ENCODE measurements at regions not wholly inside any gene's neighbourhood (a gene's known extent, or its start where the extent isn't known, plus 50 kb on each side); places are given as distances from the start of the nearest gene placed in this dataset.

DNA sequence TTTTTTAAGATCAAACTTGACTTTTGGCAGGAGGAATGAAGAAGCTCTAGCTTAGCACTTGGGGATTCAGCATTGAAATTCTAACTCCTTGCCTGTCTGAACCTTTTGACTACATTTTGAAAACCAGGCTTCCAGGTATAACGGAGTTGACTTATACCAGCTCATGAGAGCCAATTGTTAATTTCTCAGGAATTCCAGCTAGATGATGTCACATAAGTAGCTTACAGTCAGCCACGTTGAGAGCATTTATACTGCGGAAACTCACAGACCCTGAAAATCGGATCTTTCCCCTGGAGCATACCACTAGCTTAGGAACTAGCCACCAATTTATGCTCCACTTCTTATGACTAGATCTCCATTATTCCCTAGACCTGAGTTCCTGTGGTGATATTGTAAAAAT lies 321.4 kb upstream of the DPH6 start:
- CTCF ChIA-PET, result no interaction called here
- Mint-ChIP-seq H3K27ac (no peak overlapping the region), H3K36me3 (no peaks in the 10 kb centered on the region), H3K27me3 (no peaks in the 10 kb centered on the region), H3K9me3 (no peaks in the 10 kb centered on the region), H3K4me1 (ENCODE audit: low read depth) (no peaks in the 10 kb centered on the region), H3K4me3 (no peak overlapping the region)
- intact Hi-C loops (cut with micrococcal nuclease), result no loop called here
- no peak for DNase-seq
- POLR2A ChIA-PET, result no interaction called here

DNA sequence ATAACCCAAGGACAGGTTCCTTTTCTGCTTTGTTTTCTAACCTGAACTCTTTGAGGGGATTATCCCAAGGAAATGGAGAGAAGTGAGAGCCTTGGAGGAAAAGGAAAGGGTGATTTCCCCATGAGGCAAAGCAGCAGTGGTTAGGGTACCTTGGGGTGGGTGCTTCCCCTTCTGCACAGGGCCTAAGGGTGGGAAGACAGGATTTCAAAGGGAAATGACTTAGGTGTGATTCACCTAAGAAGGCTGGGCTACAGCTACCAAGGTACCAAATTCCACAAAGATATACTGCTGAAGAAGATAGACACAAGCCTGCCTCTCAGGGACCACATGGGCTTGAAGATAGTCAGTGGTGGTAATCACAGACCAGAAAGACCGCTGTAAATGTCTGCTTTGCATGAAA lies 325.3 kb upstream of the DPH6 start:
- intact Hi-C loops (cut with micrococcal nuclease), result no loop called here
- no peak for DNase-seq
- no peak overlapping the region for H3K27ac Mint-ChIP-seq
- H3K9me3 Mint-ChIP-seq, result peaks cover 2% of the 10 kb centered on the region
- H3K36me3 Mint-ChIP-seq, result no peaks in the 10 kb centered on the region
- H3K4me3 Mint-ChIP-seq, result no peak overlapping the region
- no peaks in the 10 kb centered on the region for H3K4me1 Mint-ChIP-seq (ENCODE audit: low read depth)
- no peaks in the 10 kb centered on the region for H3K27me3 Mint-ChIP-seq
- CTCF ChIA-PET, result no interaction called here
- POLR2A ChIA-PET, result no interaction called here

DNA sequence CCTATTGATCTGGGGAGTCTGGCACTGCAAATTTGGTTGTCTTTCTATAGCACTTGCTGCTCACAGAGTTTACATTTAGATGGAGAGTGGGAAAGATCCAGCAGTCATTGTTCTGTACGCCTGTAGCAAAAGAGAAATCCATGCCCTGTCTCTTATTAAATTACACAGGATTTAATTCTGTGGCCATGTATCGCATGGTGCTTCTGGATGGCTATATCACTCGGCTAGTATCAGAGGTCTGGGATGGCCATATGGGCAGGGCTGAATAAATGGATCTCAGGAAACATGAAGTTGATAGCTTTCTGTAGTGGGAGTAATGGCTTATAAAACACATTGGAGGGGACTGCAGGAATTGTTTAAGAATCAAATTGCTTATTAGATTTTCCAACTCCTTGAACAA lies 325.8 kb upstream of the DPH6 start:
- ChIA-PET POLR2A (no interaction called here), CTCF (no interaction called here)
- Mint-ChIP-seq H3K27me3 (no peaks in the 10 kb centered on the region), H3K36me3 (no peaks in the 10 kb centered on the region), H3K4me1 (ENCODE audit: low read depth) (no peaks in the 10 kb centered on the region), H3K4me3 (no peak overlapping the region), H3K9me3 (peaks cover 2% of the 10 kb centered on the region), H3K27ac (no peak overlapping the region)
- DNase-seq, result no peak
- intact Hi-C loops (cut with micrococcal nuclease), result no loop called here

DNA sequence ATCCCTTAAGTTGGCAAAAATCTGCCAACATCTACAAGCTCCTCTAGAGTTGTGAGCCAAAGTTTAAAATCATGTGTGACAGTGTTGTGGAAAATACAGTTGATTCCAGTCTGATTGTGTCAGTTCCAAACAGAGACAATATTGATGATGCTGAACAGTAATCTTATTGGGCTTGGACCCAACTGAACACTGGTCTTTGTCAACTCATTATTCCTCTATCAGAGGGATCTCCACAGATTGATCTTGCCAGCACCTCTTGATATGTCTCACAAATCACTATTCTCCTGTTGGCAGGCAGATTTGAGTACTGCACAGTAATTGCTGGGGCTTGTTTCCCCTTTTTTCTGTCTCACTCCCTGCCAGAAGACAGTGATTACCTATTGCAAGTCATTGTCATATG lies 326.6 kb upstream of the DPH6 start:
- Mint-ChIP-seq H3K27ac (no peak overlapping the region), H3K4me3 (no peak overlapping the region), H3K9me3 (peaks cover 2% of the 10 kb centered on the region), H3K4me1 (ENCODE audit: low read depth) (no peaks in the 10 kb centered on the region), H3K27me3 (no peaks in the 10 kb centered on the region), H3K36me3 (no peaks in the 10 kb centered on the region)
- POLR2A ChIA-PET, result no interaction called here
- intact Hi-C loops (cut with micrococcal nuclease), result no loop called here
- CTCF ChIA-PET, result no interaction called here
- DNase-seq, result no peak

DNA sequence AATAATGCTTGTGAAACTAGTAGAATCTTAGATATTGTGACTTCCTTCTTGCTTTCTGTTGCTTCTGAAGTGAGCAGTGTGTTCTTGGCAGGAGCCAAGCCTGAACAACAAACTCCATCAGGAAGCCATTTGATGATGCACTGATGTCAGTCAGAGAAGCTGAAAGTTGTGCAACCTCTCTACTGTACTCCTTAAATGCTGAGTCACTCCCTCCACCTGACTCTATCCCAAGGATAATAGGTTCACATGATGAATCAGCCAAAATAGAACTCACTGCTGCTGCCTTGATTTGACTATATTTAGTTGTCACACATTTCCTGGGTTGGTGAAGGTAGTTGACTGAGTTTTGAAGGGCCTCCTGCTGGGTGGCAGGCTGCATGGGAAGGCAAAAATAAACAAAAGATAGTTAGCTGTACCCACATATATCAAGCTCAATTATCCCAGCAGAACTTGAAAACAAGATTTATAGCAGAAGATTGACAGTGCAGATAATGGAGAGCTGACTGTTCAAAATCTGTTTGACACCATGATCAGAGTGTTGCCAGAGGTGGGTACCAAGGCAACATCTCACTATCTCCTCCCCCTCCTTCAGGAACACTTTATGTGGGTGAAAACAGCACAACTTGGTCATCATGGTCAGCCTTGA lies 328.4 kb upstream of the DPH6 start:
- ChIA-PET CTCF (no interaction called here), POLR2A (no interaction called here)
- no peak overlapping the region for H3K27ac Mint-ChIP-seq
- H3K4me1 Mint-ChIP-seq (ENCODE audit: low read depth), result no peaks in the 10 kb centered on the region
- H3K36me3 Mint-ChIP-seq, result no peaks in the 10 kb centered on the region
- intact Hi-C loops (cut with micrococcal nuclease), result no loop called here
- no peak overlapping the region for H3K4me3 Mint-ChIP-seq
- H3K9me3 Mint-ChIP-seq, result peaks cover 2% of the 10 kb centered on the region
- DNase-seq, result no peak
- H3K27me3 Mint-ChIP-seq, result no peaks in the 10 kb centered on the region

DNA sequence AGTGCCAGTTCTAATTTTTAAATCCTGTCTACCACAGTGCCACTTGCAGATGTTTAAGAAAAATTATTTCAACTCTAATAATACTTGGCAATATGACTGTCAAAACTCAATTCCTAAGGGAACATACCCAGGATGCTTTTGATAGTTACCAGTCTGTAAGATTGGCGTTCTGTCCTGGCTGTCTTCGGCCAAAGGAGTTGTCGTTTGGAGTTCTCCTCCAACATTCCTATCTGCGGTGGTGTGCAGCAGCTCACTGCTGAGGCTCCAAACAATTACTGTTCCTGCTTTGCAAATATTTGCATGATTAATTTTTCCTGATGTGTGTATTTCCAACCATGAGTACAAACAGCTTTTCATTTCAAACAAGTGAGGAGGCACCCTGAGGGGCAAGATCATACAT lies 330.8 kb upstream of the DPH6 start:
- Mint-ChIP-seq H3K27ac (no peak overlapping the region), H3K9me3 (peaks cover 6% of the 10 kb centered on the region), H3K4me3 (no peak overlapping the region), H3K27me3 (no peaks in the 10 kb centered on the region), H3K4me1 (ENCODE audit: low read depth) (no peaks in the 10 kb centered on the region), H3K36me3 (no peaks in the 10 kb centered on the region)
- intact Hi-C loops (cut with micrococcal nuclease), result no loop called here
- POLR2A ChIA-PET, result no interaction called here
- no peak for DNase-seq
- CTCF ChIA-PET, result no interaction called here

DNA sequence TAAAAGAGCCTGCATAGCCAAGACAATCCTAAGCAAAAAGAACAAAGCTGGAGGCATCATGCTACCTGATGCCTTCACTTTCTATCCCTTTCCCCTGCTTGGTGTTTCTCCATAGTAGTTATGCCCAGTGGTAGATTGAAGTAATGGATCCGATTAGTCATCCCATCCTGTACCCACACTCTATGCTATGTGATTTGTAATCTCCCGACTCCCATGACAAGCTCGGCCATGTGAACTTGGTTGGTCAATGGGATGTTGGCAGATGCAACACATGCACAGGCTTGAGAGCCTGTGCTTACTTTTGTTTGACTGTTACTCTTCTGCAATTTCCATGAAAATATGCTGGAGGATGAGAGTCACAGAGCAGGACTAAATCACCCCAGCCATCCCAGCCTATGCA lies 334.9 kb upstream of the DPH6 start:
- CTCF ChIA-PET, result no interaction called here
- Mint-ChIP-seq H3K27ac (no peak overlapping the region), H3K4me3 (no peak overlapping the region), H3K27me3 (no peaks in the 10 kb centered on the region), H3K4me1 (ENCODE audit: low read depth) (no peaks in the 10 kb centered on the region), H3K9me3 (peaks cover 4% of the 10 kb centered on the region), H3K36me3 (no peaks in the 10 kb centered on the region)
- intact Hi-C loops (cut with micrococcal nuclease), result no loop called here
- POLR2A ChIA-PET, result no interaction called here
- no peak for DNase-seq

DNA sequence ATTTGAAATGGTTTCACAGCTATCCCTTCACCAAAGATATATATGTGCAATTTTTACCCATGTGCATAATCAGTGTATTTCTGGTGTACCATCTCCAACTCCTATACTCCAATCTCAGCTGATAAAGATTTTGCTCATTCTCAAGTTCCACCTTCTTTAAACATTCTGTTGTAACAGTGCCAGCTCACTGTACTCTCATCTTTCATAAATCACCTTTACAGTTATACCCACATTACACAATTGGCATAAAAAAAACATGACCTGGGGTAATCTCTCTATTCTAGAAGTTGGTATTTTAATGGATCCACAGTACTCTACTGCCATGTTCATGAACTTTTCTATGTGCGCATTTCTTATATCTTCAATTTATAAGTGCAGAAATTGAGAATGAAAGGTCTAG lies 339.9 kb upstream of the DPH6 start:
- no peak for DNase-seq
- intact Hi-C loops (cut with micrococcal nuclease), result no loop called here
- CTCF ChIA-PET, result no interaction called here

DNA sequence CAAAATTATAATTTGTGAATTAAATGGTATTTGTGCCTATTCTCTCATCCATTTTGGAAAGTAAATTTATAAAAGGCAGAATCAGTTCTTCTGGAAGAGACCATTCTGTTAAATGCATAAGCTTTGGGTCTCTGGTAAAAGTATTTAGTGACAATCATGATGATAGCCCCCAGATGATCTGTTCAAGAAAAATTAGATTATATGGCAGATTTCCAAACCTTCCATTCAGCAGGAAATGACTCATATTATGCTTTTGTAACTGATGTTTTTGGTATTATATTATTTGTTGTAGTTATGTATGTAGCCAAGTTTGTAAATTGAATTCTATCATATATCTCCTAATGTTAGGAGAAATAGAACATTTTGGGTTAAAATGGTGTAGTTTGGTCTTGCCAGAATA lies 340.8 kb upstream of the DPH6 start:
- Mint-ChIP-seq H3K36me3 (no peaks in the 10 kb centered on the region), H3K4me3 (no peak overlapping the region), H3K4me1 (ENCODE audit: low read depth) (no peaks in the 10 kb centered on the region), H3K27me3 (no peaks in the 10 kb centered on the region), H3K27ac (no peak overlapping the region), H3K9me3 (no peaks in the 10 kb centered on the region)
- POLR2A ChIA-PET, result no interaction called here
- CTCF ChIA-PET, result no interaction called here
- no peak for DNase-seq
- intact Hi-C loops (cut with micrococcal nuclease), result no loop called here

More for the DNA sequence above, 339.9 kb upstream of the DPH6 start:
- H3K27me3 Mint-ChIP-seq, result no peaks in the 10 kb centered on the region
- POLR2A ChIA-PET, result no interaction called here
- no peak overlapping the region for H3K27ac Mint-ChIP-seq
- no peaks in the 10 kb centered on the region for H3K9me3 Mint-ChIP-seq
- H3K36me3 Mint-ChIP-seq, result no peaks in the 10 kb centered on the region
- no peaks in the 10 kb centered on the region for H3K4me1 Mint-ChIP-seq (ENCODE audit: low read depth)
- H3K4me3 Mint-ChIP-seq, result no peak overlapping the region

DNA sequence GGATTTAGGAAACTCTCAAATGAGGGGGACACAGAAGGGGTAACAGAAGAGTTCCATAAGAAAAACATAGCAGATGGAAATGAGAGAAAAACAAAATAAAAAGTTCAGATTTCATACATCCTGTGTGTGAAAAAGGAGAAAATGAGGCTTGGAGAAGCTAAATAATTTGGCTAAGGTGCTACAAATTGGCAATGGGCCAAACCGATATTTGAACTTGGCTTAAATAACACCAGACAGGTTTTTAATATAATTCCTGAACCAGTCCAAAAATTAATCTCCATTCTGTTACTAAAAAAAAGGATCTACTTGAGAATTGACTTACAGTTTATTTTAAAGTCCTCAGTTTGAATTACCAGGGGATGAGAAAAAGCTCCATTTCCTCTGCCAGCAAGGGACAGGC lies 342.9 kb upstream of the DPH6 start:
- no peaks in the 10 kb centered on the region for H3K36me3 Mint-ChIP-seq
- ChIA-PET POLR2A (no interaction called here), CTCF (no interaction called here)
- no peaks in the 10 kb centered on the region for H3K27me3 Mint-ChIP-seq
- H3K4me3 Mint-ChIP-seq, result no peak overlapping the region
- intact Hi-C loops (cut with micrococcal nuclease), result no loop called here
- no peak overlapping the region for H3K27ac Mint-ChIP-seq
- no peaks in the 10 kb centered on the region for H3K9me3 Mint-ChIP-seq
- no peak for DNase-seq
- H3K4me1 Mint-ChIP-seq (ENCODE audit: low read depth), result no peaks in the 10 kb centered on the region

DNA sequence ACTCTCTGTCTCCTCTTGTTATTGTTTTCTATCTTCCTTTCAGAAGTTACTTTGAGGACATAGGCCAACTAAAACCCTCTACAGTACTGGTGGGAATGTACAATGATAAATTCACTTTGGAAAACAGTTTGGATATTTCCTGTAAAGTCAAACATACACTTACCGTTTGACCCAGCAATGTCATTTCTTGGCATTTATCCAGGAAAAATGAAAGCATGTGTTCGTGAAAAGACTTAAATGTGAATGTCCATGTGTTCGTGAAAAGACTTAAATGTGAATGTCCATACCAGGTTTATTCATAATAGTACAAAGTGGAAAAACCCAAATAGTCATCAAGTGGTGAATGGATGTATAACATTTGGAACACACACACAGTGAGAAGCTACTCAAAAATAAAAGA lies 361.5 kb upstream of the DPH6 start:
- POLR2A ChIA-PET, result no interaction called here
- peaks cover 5% of the 10 kb centered on the region for H3K9me3 Mint-ChIP-seq
- no peaks in the 10 kb centered on the region for H3K36me3 Mint-ChIP-seq
- intact Hi-C loops (cut with micrococcal nuclease), result no loop called here
- no peak for DNase-seq
- H3K4me3 Mint-ChIP-seq, result no peak overlapping the region
- no peak overlapping the region for H3K27ac Mint-ChIP-seq
- H3K4me1 Mint-ChIP-seq (ENCODE audit: low read depth), result no peaks in the 10 kb centered on the region
- no peaks in the 10 kb centered on the region for H3K27me3 Mint-ChIP-seq
- CTCF ChIA-PET, result no interaction called here

DNA sequence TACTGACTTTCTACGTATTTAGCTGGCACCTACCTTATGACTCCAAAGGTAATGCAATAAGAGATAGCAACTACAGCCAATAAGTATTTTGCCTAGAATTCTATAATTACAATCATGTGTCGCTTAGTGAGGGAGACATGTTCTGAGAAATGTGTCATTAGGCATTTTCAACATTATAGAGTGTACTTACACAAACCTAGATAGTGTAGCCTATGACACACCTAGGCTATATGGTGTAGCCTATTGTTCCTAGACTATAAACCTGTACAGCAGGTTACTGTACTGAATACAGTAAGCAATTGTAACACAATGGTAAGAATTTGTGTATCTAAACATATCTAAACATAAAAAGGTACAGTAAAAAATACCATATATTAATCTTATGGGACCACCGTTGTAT lies 363.4 kb upstream of the DPH6 start:
- Mint-ChIP-seq H3K4me3 (no peak overlapping the region), H3K27me3 (no peaks in the 10 kb centered on the region), H3K27ac (no peak overlapping the region), H3K4me1 (ENCODE audit: low read depth) (no peaks in the 10 kb centered on the region), H3K36me3 (no peaks in the 10 kb centered on the region), H3K9me3 (no peaks in the 10 kb centered on the region)
- CTCF ChIA-PET, result no interaction called here
- POLR2A ChIA-PET, result no interaction called here
- intact Hi-C loops (cut with micrococcal nuclease), result no loop called here
- DNase-seq, result no peak

DNA sequence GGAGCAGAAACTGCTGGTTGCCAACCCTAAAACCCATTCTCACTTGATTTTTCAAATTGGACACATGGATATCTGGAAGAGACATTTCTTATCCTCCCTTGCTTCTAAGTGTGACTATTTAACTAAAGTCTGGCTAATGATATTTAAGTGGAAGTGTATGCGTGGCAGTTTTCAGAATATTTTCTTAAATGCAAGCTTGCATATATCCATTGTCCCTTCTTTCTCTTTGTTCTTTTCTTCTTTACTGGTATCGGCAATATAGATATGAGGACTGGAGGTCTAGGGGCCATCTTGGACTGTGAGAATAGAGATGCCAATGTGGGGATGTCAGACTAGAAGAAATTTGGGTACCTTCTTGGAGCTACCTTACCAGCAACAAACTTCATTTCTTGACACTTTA lies 364.3 kb upstream of the DPH6 start:
- CTCF ChIA-PET, result no interaction called here
- Mint-ChIP-seq H3K27ac (no peak overlapping the region), H3K36me3 (no peaks in the 10 kb centered on the region), H3K27me3 (no peaks in the 10 kb centered on the region), H3K9me3 (no peaks in the 10 kb centered on the region), H3K4me1 (ENCODE audit: low read depth) (no peaks in the 10 kb centered on the region), H3K4me3 (no peak overlapping the region)
- DNase-seq, result no peak
- intact Hi-C loops (cut with micrococcal nuclease), result no loop called here
- POLR2A ChIA-PET, result no interaction called here

Measured in activated CD4-positive, alpha-beta memory T cell treated with anti-CD3 and anti-CD28 coated beads for 36 hours (primary cell).